ENCODE measurements at regions not wholly inside any gene's neighbourhood (a gene's known extent, or its start where the extent isn't known, plus 50 kb on each side); places are given as distances from the start of the nearest gene placed in this dataset.

DNA sequence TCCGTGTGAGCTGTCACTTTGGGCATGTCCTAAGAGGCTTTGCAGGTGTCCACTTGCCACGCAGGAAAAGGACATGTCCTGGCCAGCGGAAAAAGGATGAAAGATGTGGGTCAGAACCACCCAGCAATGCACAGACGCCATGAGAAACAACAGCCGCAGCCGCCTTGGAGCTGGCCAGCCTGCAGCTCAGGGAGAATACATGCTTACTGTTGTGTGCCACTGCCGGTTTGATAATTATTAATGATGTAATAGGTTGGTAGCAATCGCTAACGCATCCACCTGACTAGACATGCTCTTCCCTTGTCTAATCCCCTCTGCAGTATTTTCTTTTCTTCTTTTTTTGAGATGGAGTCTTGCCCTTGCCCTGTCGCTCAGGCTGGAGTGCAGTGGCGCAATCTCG, 221.7 kb downstream of the HAUS1 start:
- no peak for DNase-seq

DNA sequence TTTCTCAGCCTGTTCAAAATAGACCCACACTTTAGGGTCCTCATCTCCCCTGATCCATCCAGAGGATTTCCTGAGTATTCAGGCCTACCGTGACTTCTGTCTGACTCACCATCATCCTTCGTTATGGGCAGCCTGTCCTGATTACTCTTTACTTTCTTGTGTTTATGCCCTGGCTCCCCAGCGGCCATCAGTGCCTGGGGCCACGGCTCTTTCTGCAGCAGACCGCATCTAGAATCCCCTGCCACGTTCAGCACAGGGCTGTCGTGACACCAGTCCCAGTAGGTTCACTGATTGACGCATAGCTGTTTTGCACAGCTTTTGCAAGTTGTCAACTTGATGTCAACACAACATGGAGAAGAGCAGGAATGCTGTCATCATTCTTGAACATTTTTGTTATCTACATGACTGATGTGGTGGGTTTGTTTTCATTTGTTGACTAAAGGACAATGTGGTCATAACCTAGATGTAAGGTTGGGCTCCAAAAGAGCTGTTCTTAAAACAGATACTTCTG, 225.6 kb downstream of the HAUS1 start:
- DNase-seq: no peak

DNA sequence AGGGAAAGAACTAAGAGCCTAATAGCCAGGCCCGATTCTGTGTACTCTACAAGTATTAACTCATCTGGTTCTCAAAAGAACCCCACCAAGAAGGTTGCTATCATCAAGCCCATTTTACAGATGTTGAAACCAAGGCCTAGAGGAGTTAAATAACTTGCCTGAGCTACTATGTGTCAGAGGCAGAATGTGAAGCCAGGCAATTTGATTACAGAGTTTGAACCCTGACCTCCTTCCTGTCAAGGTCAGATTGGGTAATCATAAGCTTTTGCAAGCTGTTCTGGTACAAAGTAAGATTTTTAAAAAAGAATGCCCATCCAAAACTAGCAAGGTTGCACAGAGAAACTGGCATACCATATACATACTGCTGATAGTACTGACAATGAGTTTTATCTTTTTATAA, 227.1 kb downstream of the HAUS1 start:
- DNase-seq: no peak

- DNase-seq: no peak
Observed at GRCh38 chr18:46332286-46332801, 228.2 kb downstream of the HAUS1 start.

DNA sequence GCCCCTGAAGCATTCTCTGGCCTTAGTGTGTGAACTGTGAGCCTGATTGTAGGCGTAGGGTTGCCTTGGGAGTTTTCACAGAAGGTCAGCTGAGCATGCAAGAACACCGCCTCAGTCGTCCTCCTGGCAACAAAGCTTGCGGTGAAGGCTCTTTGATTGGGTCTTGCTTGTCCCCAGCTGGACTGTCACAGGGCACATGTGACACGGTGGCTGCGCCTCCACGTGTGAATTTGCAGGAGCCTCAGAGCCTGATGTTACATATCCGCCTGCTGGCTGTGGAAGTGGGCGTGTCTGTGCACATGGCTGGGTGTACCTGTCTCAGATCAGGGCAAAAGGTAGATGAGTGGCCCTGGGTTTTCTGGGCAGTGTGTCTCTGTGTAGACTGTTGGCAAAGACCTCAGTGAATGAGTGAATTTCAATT, 228.7 kb downstream of the HAUS1 start:
- DNase-seq: no peak

DNA sequence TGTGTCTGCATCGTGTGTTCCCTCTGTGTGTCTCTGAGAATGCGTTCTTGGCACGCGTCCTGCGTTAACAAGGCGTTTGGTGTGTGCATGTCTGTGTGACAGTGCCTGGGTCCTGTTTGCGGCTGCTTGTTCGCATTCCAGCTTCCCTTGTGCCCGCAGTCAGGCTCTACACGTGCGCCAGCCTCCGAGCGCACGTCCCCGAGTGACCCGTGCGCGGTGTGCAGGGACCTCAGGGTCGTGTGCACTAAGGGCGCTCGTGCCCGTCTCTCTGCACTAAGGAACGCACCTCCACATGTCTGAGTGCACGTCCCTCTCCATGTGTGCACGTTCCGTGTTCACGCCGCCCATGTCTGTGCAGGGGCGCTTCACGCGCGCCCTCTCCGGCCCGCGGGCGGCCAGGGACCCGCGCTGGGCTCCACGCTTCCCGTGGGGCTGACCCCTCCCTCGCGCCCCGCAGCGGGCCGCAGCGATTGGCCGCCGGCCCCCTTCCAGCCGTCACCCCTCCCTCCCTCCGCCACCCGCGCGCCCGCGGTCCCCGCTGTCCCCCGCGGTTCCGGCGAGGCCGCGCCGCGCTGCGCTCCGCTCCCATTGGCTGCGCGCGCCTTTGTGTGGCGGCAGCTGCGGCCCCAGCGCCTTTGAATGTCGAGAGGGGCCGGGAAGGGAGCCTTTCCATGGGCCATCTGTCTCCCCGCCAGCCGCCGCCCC, 229.4 kb downstream of the HAUS1 start:
- DNase-seq: no peak

GRCh38 chr18:46334868-46335281, 230.7 kb downstream of the HAUS1 start:
- no peak for DNase-seq

DNA sequence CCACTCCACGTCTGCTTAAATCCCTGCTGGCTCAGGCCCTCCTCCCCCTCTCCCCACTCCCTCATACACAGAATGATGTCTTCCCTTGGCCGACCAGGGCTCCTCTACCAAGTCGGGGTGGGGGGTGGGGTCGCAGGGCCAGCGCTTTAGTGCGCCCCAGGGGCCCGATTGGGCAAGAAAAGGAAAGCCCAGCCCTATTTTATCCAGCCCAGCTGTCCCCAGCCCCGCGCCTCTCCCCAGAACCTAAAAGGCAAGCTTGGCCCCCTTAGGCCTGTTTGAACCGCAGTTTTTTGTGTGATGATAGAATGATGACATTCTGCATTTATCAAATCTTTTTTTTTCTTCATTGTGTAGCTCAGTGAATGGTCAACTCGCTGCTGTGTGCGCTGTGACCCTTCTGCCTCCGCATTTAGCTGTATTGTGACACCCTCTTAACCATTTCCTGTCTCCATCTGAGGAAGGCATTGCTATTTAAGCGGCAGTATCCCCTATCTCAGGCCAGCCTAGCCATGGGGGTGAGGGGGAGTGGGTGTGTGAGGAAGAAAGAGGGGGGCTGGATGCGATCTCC, 231.4 kb downstream of the HAUS1 start:
- no peak for DNase-seq

- DNase-seq: no peak
Observed at GRCh38 chr18:46336278-46337111, 232.3 kb downstream of the HAUS1 start.

GRCh38 chr18:46337271-46337670, 233.1 kb downstream of the HAUS1 start:
- DNase-seq: no peak

DNA sequence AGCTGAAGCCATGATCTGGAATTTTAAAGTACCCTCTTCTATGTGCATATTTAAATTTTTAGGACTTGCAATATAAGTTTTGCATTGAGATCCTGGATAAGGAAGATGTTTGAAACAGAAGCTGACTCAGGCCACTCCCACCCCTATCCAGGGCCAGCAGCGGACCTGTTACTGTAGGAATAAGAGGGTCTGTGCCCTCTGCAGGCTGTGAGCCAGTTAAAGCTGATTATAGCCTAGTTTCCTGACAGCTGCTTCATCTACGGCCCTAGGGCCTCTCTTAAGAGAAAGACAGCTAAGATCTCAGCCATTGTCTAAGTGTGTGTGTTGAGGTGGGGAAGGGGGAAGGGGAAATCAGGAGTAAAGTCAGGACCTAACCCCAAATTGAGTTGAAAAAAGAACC, 234.0 kb downstream of the HAUS1 start:
- no peak for DNase-seq

- no peak for DNase-seq
Observed at GRCh38 chr18:46338766-46339165, 234.6 kb downstream of the HAUS1 start.

DNA sequence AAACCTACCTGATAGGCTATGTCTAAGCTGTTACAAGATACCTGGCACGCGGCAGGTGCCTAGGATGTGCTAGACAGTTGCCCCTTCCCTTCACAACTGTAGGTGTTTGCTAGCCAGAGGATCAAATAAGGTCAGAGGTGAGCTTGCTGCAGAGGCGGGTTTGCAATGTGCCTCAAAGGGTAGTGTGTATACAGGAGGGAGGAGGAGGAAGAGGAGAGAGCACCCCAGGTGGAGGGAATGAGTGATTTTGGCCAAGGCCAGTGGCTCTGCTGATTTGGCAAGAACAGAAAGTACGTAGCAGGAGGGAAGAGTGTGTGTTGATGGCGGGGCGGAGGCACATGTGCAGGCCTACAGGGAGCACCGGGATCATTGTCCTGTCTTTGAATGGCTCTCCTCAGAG, 236.5 kb downstream of the HAUS1 start:
- no peak for DNase-seq

DNA sequence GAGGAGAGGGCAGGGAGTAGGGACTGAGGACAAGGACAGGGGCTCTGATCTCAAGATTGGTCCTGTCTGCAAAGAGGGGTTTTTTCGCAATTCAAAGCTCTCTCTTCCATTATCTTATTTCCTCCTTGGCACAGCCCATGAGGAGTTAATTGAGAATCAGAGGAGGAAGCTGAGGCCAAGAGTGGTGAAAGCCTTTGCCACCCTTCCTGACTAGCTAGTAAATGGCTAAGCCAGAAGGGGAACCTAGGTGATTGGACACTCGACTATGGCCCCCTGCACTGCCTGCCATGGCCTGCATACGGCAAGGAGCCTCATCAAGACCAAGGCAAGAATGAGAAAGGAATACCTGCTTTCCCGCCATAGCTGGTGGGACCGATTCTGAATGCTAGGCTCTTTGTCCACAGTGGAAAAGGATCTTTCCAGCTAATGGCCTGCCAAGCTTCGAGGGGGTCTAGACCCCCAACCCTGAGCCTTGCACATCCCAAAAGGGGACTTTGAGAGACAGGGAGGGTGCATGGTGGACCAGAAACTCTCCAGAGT, 237.9 kb downstream of the HAUS1 start:
- no peak for DNase-seq

DNA sequence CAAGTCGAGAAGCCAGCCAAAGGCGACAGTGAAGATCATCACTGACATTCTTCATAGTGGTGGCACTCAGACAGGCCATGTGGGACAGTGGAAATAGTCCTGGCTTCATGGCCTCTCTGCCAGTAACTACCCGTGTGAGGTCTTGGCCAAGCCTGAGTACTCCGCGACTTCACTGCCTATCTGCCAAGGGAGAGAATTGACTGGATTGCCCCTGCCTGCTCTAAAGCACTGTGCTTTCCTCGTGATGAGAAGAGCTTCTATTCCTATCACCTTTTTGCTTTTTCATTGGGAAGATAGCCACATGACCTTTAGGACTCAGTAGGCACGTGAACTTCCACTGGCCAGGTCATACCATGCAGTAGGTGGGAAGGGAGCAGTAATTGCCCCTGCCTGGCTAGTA, 239.3 kb downstream of the HAUS1 start:
- no peak for DNase-seq

DNA sequence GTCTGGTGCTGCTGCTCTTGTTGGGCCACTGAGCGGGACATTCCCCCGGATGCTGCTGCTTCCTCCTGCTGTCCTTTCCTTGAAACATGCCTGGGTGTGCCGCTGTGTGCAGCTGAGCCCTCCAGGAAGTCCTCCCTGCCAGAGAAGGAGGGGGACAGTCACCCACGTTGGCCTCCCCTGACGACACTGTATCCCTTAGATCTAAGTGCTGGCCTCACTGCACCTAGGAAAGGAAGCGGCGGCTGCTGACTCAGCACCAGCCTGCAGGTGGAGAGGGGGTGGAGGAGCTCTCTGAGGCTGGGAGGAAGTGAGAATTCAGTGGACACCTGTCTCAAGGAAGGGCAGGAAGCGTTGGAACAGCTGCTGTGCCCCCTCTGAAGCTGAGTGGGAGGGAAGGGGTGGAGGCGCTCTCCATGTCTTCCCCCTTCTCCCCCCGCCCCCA, 239.8 kb downstream of the HAUS1 start:
- peak; percentile 57 to 61 for DNase-seq

DNA sequence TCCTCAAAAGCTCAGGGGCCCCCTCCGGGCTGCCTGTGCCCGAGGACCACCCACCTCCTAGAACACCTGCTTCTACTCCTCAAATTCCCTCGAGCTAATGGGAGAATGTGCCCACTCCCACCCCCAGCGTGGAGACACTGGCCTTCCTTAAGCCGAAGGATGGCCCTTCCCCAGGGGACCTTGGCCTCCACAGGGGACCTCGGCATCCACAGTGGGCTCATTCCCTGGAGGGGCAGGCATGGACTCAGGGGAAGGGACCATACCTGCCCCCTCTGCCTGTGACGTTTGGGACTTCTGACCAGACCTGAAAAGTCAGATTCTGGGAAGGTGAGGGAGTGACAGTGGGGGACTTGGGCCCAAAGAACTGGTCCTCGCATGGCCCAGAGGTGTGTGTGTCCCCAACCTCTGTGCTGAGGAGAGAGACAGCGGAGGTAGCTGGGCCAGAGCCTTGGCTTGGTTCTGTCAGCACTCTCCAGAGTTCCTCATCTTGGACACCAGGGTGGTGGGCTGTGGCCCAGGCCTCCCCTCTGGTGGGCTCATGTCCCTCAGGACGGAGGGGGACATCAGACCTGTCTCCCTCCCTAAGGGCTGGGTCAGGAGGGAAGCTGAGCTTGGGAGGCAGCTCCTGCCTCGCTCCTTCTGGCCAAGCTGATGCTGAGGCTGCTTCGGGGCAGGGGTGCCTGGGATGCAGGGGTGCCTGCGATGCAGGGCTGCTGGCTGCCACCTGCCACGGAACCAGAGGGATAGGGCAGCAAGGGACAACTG, 240.4 kb downstream of the HAUS1 start:
- DNase-seq: no peak

DNA sequence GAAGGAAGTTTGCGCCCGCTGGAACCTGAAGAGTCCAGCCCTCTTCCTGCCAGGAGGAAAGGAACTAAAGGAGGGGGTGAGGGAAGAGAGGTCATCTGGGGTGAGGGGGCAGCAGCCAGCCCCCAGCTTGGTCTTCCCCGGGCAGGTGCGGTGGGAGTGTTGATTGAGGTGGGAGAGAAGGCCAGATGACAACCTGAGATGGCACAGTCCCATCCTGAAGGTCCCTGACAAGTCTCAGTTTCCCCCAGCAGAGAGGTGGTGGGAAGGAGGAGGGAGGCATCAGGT, 240.9 kb downstream of the HAUS1 start:
- no peak for DNase-seq

- DNase-seq: no peak
Observed at GRCh38 chr18:46346213-46346612, 242.0 kb downstream of the HAUS1 start.

- DNase-seq: no peak
Observed at GRCh38 chr18:46346896-46347630, 242.9 kb downstream of the HAUS1 start.

DNA sequence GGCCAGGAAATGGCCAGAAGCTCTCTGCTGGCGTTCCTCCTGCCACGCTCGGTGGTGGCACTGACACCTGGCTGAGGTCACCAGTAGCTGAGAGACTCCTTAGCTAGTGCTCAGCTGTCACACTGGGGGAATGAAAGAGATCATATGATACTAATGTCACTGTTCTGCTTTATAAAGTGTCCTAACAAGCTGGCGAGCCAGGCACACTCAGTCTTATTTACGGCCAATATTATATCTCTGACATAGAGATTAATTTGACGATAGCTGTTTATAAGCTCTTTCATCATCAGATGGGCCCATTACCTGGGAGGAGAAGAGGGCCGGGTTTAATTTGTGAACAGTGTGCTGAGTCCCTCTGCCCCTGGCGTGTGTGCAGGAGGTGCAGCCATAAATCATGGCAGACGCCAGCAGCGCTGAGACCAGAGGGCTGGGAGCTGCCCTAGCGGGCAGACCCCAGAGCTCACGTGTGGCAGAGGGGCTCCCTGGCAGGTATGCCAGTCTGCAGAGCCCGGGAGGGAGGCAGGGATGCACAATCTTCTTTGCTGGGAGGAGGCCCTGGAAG, 246.5 kb downstream of the HAUS1 start:
- no peak for DNase-seq
